WTC11 (cell line): ENCODE measurements at regions not wholly inside any gene's neighbourhood (a gene's known extent, or its start where the extent isn't known, plus 50 kb on each side); places are given as distances from the start of the nearest gene placed in this dataset.

ENCODE experiments used
- ATAC-seq: fragments of 200-7000 bp; cut with Tn5 transposase; 2 replicates; pipeline ENCODE4 v1.10.0; 2021; ENCODE audit warnings: mild to moderate bottlenecking, moderate library complexity
- CTCF ChIA-PET: fragments of 300-600 bp; sonication (Branson Sonifier 250); formaldehyde crosslinking; loops from one replicate; lab custom pipeline; 2021; ENCODE audit warnings: antibody characterized with exemption; lab: Charles Lee
- POLR2A ChIA-PET: fragments of 350-600 bp; sonication (Branson Sonifier 250); formaldehyde crosslinking; loops from one replicate; lab custom pipeline; 2021; ENCODE audit warnings: antibody characterized with exemption; lab: Charles Lee
- DNase-seq: peaks from one replicate; pipeline ENCODE4 v3.0.0; 2021; ENCODE audit warnings: low spot score
- H3K27ac Mint-ChIP-seq: 2 replicates; pipeline ENCODE4 v1.8.0; 2021; ENCODE audit warnings: mixed read lengths
- H3K27me3 Mint-ChIP-seq: 2 replicates; pipeline ENCODE4 v1.8.0; 2021; ENCODE audit warnings: low read depth, mild to moderate bottlenecking, moderate library complexity, mixed read lengths
- H3K36me3 Mint-ChIP-seq: 2 replicates; pipeline ENCODE4 v1.8.0; 2021; ENCODE audit warnings: mixed read lengths
- H3K4me1 Mint-ChIP-seq: 2 replicates; pipeline ENCODE4 v1.8.0; 2022; ENCODE audit warnings: mixed read lengths
- H3K4me3 Mint-ChIP-seq: 2 replicates; pipeline ENCODE4 v1.8.0; 2021; ENCODE audit warnings: mild to moderate bottlenecking, moderate library complexity, mixed read lengths
- H3K9me3 Mint-ChIP-seq: 2 replicates; pipeline ENCODE4 v1.8.0; 2021; ENCODE audit warnings: mixed read lengths
- CREB1 ChIP-seq: sonication (generic); formaldehyde crosslinking; IDR thresholded peaks from 2 replicates; pipeline ENCODE4 v1.8.0; 2023; ENCODE audit warnings: mild to moderate bottlenecking, missing genetic modification reagents
- CREM ChIP-seq: sonication (generic); formaldehyde crosslinking; IDR thresholded peaks from 2 replicates; pipeline ENCODE4 v1.8.1; 2022; ENCODE audit warnings: mild to moderate bottlenecking, missing genetic modification reagents, moderate library complexity
- ESRRA ChIP-seq: sonication (generic); formaldehyde crosslinking; IDR thresholded peaks from 2 replicates; pipeline ENCODE4 v1.8.1; 2022; ENCODE audit warnings: mild to moderate bottlenecking, missing genetic modification reagents, borderline replicate concordance
- FOXK1 ChIP-seq: sonication (generic); formaldehyde crosslinking; IDR thresholded peaks from 2 replicates; pipeline ENCODE4 v1.8.0; 2022; ENCODE audit warnings: mild to moderate bottlenecking, moderate library complexity, missing genetic modification reagents
- JUN ChIP-seq: sonication (generic); formaldehyde crosslinking; IDR thresholded peaks from 2 replicates; pipeline ENCODE4 v1.8.0; 2023; ENCODE audit warnings: mild to moderate bottlenecking, missing genetic modification reagents
- KAT7 ChIP-seq: sonication (generic); formaldehyde crosslinking; IDR thresholded peaks from 2 replicates; pipeline ENCODE4 v1.8.1; 2023; ENCODE audit warnings: missing genetic modification reagents, mild to moderate bottlenecking, borderline replicate concordance
- MXD4 ChIP-seq: fragments of 250-450 bp; sonication (Bioruptor Pico); IDR thresholded peaks from 2 replicates; pipeline ENCODE4 v1.8.0; 2021; ENCODE audit warnings: mild to moderate bottlenecking, moderate library complexity, borderline replicate concordance
- MYBL2 ChIP-seq: sonication (generic); formaldehyde crosslinking; IDR thresholded peaks from 2 replicates; pipeline ENCODE4 v1.8.1; 2023; ENCODE audit warnings: mild to moderate bottlenecking, moderate library complexity, missing genetic modification reagents
- NFE2L1 ChIP-seq: sonication (generic); formaldehyde crosslinking; IDR thresholded peaks from 2 replicates; pipeline ENCODE4 v1.8.1; 2023; ENCODE audit warnings: missing genetic modification reagents
- NFYB ChIP-seq: sonication (generic); formaldehyde crosslinking; conservative IDR thresholded peaks from 2 replicates; pipeline ENCODE4 v1.8.0; 2022; ENCODE audit warnings: low read depth, missing genetic modification reagents
- NR1H2 ChIP-seq: sonication (generic); formaldehyde crosslinking; IDR thresholded peaks from 2 replicates; pipeline ENCODE4 v1.9.0; 2021; ENCODE audit warnings: mild to moderate bottlenecking, moderate library complexity, missing genetic modification reagents
- NR2C2 ChIP-seq: sonication (generic); formaldehyde crosslinking; IDR thresholded peaks from 2 replicates; pipeline ENCODE4 v1.8.0; 2022; ENCODE audit warnings: mild to moderate bottlenecking, missing genetic modification reagents
- OVOL2 ChIP-seq: fragments of 250-450 bp; sonication (Bioruptor Pico); IDR thresholded peaks from 2 replicates; pipeline ENCODE4 v1.9.0; 2021; ENCODE audit warnings: mild to moderate bottlenecking, borderline replicate concordance
- RELA ChIP-seq: sonication (generic); formaldehyde crosslinking; IDR thresholded peaks from 2 replicates; pipeline ENCODE4 v1.8.1; 2022; ENCODE audit warnings: missing genetic modification reagents, mild to moderate bottlenecking, borderline replicate concordance
- SP1 ChIP-seq: sonication (generic); formaldehyde crosslinking; conservative IDR thresholded peaks from 2 replicates; pipeline ENCODE4 v1.8.1; 2022; ENCODE audit warnings: missing genetic modification reagents
- TEAD4 ChIP-seq: sonication (generic); formaldehyde crosslinking; IDR thresholded peaks from 2 replicates; pipeline ENCODE4 v1.8.0; 2022; ENCODE audit warnings: mild to moderate bottlenecking, missing genetic modification reagents
- TP53 ChIP-seq: sonication (generic); formaldehyde crosslinking; IDR thresholded peaks from 2 replicates; pipeline ENCODE4 v1.8.1; 2023; ENCODE audit warnings: mild to moderate bottlenecking, missing genetic modification reagents
- ZNF138 ChIP-seq: sonication (generic); formaldehyde crosslinking; conservative IDR thresholded peaks from 2 replicates; pipeline ENCODE4 v1.8.1; 2022; ENCODE audit warnings: mild to moderate bottlenecking, moderate library complexity, missing genetic modification reagents
- ZNF232 ChIP-seq: sonication (generic); formaldehyde crosslinking; IDR thresholded peaks from 2 replicates; pipeline ENCODE4 v1.8.0; 2022; ENCODE audit warnings: mild to moderate bottlenecking, missing genetic modification reagents
- ZNF416 ChIP-seq: fragments of 250-450 bp; sonication (Bioruptor Pico); IDR thresholded peaks from 2 replicates; pipeline ENCODE4 v1.9.0; 2021; ENCODE audit warnings: mild to moderate bottlenecking, inconsistent platforms
- TF ChIP-seq, protein P1 (sequence below): sonication (generic); formaldehyde crosslinking; IDR thresholded peaks from 2 replicates; pipeline ENCODE4 v1.8.1; 2023; ENCODE audit warnings: mild to moderate bottlenecking, moderate library complexity, missing genetic modification reagents
- TF ChIP-seq, protein P2 (sequence below): sonication (generic); formaldehyde crosslinking; IDR thresholded peaks from 2 replicates; pipeline ENCODE4 v1.8.0; 2022; ENCODE audit warnings: mild to moderate bottlenecking, missing genetic modification reagents
- TF ChIP-seq, protein P3 (sequence below): sonication (generic); formaldehyde crosslinking; IDR thresholded peaks from 2 replicates; pipeline ENCODE4 v1.8.0; 2023; ENCODE audit warnings: missing genetic modification reagents
- TF ChIP-seq, protein P4 (sequence below): sonication (generic); formaldehyde crosslinking; IDR thresholded peaks from 2 replicates; pipeline ENCODE4 v1.8.0; 2022; ENCODE audit warnings: missing genetic modification reagents
- TF ChIP-seq, protein P5 (sequence below): sonication (generic); formaldehyde crosslinking; IDR thresholded peaks from 2 replicates; pipeline ENCODE4 v1.8.1; 2022; ENCODE audit warnings: mild to moderate bottlenecking, moderate library complexity, missing genetic modification reagents
- TF ChIP-seq, protein P6 (sequence below): sonication (generic); formaldehyde crosslinking; IDR thresholded peaks from 2 replicates; pipeline ENCODE4 v1.8.1; 2023; ENCODE audit warnings: mild to moderate bottlenecking, missing genetic modification reagents, moderate library complexity
- TF ChIP-seq, protein P7 (sequence below): fragments of 250-450 bp; sonication (Bioruptor Pico); IDR thresholded peaks from 2 replicates; pipeline ENCODE4 v1.9.0; 2021; ENCODE audit warnings: moderate library complexity, mild to moderate bottlenecking, inconsistent platforms, borderline replicate concordance

DNA sequence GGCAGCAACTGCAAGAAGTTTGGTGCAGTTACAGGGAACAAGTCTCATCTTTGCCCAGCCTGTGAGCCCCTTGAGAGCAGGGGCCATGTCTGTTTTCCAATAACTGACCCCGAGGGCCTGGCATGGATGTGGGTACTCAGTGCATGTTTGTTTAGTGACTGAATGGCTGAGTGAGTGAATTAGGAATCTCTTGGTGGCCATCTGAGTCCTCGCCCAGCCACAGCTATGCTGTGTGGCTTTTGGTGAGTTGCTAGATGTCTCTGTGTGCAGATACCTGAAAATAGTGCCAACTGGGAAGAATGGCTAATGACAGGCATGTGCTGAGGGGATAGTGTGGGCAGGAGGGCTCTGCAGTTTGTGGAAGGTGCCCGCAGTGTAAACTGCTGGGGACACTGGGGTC lies 54.4 kb upstream of the PCBD1 start:
- H3K9me3 Mint-ChIP-seq, result no peaks in the 10 kb centered on the region
- 0 out of 2 replicates have a peak, but pooled peaks cover 2% of the 10 kb centered on the region for H3K4me1 Mint-ChIP-seq
- DNase-seq (no peak), ATAC-seq (no peak)
- no peak overlapping the region for H3K4me3 Mint-ChIP-seq
- H3K27me3 Mint-ChIP-seq, result no peaks in the 10 kb centered on the region; the same call in 1 of the 2 replicates
- POLR2A ChIA-PET, result no interaction called here
- CTCF ChIA-PET, result interaction anchor here (1.2 to 1.6 kb wide), 3 partner anchors 14 to 327 kb away, joined by 3 to 4 read pairs (median 4); no protein-coding TSS in a partner anchor
- no peak overlapping the region for H3K27ac Mint-ChIP-seq
- no peaks in the 10 kb centered on the region for H3K36me3 Mint-ChIP-seq
- no peak for TF ChIP-seq ZNF232 (CRISPR knock-in tag)
- TF ChIP-seq, protein P1, sequence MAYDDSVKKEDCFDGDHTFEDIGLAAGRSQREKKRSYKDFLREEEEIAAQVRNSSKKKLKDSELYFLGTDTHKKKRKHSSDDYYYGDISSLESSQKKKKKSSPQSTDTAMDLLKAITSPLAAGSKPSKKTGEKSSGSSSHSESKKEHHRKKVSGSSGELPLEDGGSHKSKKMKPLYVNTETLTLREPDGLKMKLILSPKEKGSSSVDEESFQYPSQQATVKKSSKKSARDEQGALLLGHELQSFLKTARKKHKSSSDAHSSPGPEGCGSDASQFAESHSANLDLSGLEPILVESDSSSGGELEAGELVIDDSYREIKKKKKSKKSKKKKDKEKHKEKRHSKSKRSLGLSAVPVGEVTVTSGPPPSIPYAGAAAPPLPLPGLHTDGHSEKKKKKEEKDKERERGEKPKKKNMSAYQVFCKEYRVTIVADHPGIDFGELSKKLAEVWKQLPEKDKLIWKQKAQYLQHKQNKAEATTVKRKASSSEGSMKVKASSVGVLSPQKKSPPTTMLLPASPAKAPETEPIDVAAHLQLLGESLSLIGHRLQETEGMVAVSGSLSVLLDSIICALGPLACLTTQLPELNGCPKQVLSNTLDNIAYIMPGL (CRISPR knock-in tag), result no peak
- TF ChIP-seq CREB1, result no peak
- TF ChIP-seq JUN (CRISPR knock-in tag), result no peak
- no peak for TF ChIP-seq KAT7
- no peak for TF ChIP-seq MYBL2
- TF ChIP-seq CREM, result no peak
- no peak for TF ChIP-seq NR2C2 (CRISPR knock-in tag)
- TF ChIP-seq, protein P2, sequence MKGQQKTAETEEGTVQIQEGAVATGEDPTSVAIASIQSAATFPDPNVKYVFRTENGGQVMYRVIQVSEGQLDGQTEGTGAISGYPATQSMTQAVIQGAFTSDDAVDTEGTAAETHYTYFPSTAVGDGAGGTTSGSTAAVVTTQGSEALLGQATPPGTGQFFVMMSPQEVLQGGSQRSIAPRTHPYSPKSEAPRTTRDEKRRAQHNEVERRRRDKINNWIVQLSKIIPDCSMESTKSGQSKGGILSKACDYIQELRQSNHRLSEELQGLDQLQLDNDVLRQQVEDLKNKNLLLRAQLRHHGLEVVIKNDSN (CRISPR knock-in tag), result no peak
- no peak for TF ChIP-seq MXD4 (CRISPR knock-in tag)

DNA sequence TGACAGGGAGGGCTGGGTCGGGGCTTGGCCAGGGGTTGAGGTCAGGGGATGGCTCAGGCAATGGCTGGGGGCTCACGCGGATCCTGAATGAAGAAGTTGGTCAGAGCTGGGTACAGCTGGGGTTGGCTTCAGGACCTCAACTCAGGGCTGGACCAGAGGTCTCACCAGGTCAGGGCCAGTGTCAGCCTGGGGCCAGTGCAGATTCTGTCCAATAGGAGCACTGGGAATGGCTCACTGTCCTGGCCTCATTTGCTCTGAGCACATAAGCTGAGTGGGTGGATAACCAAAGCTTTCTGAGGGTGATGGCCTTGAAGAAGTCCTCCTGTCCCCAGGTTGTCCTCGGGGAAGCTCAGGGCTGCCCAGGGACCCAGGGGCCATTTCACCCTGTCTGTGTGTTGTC lies 54.9 kb upstream of the PCBD1 start:
- Mint-ChIP-seq H3K4me1 (0 out of 2 replicates have a peak, but pooled peaks cover 2% of the 10 kb centered on the region), H3K27ac (no peak overlapping the region), H3K4me3 (no peak overlapping the region), H3K9me3 (no peaks in the 10 kb centered on the region), H3K27me3 (no peaks in the 10 kb centered on the region; the same call in 1 of the 2 replicates), H3K36me3 (no peaks in the 10 kb centered on the region)
- ChIA-PET POLR2A (no interaction called here), CTCF (interaction anchor here (1.0 to 1.6 kb wide), 5 partner anchors 12 to 327 kb away, joined by 3 to 8 read pairs (median 4); no protein-coding TSS in a partner anchor)
- DNase-seq, result no peak
- TF ChIP-seq NFYB, result no peak
- TF ChIP-seq RELA (CRISPR knock-in tag), result no peak
- TF ChIP-seq, protein P3, sequence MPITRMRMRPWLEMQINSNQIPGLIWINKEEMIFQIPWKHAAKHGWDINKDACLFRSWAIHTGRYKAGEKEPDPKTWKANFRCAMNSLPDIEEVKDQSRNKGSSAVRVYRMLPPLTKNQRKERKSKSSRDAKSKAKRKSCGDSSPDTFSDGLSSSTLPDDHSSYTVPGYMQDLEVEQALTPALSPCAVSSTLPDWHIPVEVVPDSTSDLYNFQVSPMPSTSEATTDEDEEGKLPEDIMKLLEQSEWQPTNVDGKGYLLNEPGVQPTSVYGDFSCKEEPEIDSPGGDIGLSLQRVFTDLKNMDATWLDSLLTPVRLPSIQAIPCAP (CRISPR knock-in tag), result no peak
- no peak for TF ChIP-seq ESRRA (CRISPR knock-in tag)
- TF ChIP-seq, protein P4, sequence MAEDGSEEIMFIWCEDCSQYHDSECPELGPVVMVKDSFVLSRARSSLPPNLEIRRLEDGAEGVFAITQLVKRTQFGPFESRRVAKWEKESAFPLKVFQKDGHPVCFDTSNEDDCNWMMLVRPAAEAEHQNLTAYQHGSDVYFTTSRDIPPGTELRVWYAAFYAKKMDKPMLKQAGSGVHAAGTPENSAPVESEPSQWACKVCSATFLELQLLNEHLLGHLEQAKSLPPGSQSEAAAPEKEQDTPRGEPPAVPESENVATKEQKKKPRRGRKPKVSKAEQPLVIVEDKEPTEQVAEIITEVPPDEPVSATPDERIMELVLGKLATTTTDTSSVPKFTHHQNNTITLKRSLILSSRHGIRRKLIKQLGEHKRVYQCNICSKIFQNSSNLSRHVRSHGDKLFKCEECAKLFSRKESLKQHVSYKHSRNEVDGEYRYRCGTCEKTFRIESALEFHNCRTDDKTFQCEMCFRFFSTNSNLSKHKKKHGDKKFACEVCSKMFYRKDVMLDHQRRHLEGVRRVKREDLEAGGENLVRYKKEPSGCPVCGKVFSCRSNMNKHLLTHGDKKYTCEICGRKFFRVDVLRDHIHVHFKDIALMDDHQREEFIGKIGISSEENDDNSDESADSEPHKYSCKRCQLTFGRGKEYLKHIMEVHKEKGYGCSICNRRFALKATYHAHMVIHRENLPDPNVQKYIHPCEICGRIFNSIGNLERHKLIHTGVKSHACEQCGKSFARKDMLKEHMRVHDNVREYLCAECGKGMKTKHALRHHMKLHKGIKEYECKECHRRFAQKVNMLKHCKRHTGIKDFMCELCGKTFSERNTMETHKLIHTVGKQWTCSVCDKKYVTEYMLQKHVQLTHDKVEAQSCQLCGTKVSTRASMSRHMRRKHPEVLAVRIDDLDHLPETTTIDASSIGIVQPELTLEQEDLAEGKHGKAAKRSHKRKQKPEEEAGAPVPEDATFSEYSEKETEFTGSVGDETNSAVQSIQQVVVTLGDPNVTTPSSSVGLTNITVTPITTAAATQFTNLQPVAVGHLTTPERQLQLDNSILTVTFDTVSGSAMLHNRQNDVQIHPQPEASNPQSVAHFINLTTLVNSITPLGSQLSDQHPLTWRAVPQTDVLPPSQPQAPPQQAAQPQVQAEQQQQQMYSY (CRISPR knock-in tag), result no peak
- TF ChIP-seq SP1 (CRISPR knock-in tag), result no peak
- TF ChIP-seq TP53 (CRISPR knock-in tag), result no peak
- TF ChIP-seq, protein P5, sequence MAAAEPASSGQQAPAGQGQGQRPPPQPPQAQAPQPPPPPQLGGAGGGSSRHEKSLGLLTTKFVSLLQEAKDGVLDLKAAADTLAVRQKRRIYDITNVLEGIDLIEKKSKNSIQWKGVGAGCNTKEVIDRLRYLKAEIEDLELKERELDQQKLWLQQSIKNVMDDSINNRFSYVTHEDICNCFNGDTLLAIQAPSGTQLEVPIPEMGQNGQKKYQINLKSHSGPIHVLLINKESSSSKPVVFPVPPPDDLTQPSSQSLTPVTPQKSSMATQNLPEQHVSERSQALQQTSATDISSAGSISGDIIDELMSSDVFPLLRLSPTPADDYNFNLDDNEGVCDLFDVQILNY (CRISPR knock-in tag), result no peak
- TF ChIP-seq ZNF138 (CRISPR knock-in tag), result no peak
- no peak for TF ChIP-seq FOXK1 (CRISPR knock-in tag)
- TF ChIP-seq, protein P6, sequence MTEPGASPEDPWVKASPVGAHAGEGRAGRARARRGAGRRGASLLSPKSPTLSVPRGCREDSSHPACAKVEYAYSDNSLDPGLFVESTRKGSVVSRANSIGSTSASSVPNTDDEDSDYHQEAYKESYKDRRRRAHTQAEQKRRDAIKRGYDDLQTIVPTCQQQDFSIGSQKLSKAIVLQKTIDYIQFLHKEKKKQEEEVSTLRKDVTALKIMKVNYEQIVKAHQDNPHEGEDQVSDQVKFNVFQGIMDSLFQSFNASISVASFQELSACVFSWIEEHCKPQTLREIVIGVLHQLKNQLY (CRISPR knock-in tag), result no peak
- TF ChIP-seq OVOL2 (CRISPR knock-in tag), result no peak
- no peak for TF ChIP-seq MXD4 (CRISPR knock-in tag)
- TF ChIP-seq ZNF416 (CRISPR knock-in tag), result no peak
- TF ChIP-seq NFE2L1, result no peak
- TF ChIP-seq NR2C2 (CRISPR knock-in tag), result no peak
- TF ChIP-seq NR1H2 (CRISPR knock-in tag), result no peak
- no peak for TF ChIP-seq TEAD4
- TF ChIP-seq, protein P7, sequence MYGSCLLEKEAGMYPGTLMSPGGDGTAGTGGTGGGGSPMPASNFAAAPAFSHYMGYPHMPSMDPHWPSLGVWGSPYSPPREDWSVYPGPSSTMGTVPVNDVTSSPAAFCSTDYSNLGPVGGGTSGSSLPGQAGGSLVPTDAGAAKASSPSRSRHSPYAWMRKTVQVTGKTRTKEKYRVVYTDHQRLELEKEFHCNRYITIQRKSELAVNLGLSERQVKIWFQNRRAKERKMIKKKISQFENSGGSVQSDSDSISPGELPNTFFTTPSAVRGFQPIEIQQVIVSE, result no peak
- ATAC-seq, result no peak
